RWPE2 (cell line): ENCODE measurements at regions not wholly inside any gene's neighbourhood (a gene's known extent, or its start where the extent isn't known, plus 50 kb on each side); places are given as distances from the start of the nearest gene placed in this dataset.

Source experiments
- ATAC-seq: fragments of 200-7000 bp; cut with Tn5 transposase; 3 replicates; pipeline ENCODE4 v1.9.1; 2021; ENCODE audit warnings: low read depth
- DNase-seq: peaks from one replicate; pipeline ENCODE4 v3.0.0-alpha.2; 2020; ENCODE audit warnings: low spot score
- H3K27ac ChIP-seq: fragments of 450-650 bp; 2 replicates; pipeline ENCODE4 v1.5.1; 2017; ENCODE audit warnings: mild to moderate bottlenecking; ENCODE audit not compliant: poor library complexity, severe bottlenecking
- H3K27me3 ChIP-seq: fragments of 250-450 bp; sonication (Bioruptor Pico); 2 replicates; pipeline ENCODE4 v1.5.1; 2021; ENCODE audit warnings: mild to moderate bottlenecking, moderate library complexity; ENCODE audit not compliant: insufficient read depth, poor library complexity, severe bottlenecking
- H3K36me3 ChIP-seq: fragments of 250-450 bp; sonication (Bioruptor Pico); 2 replicates; pipeline ENCODE4 v1.5.1; 2020; ENCODE audit warnings: low read depth, mild to moderate bottlenecking, moderate library complexity
- H3K4me1 ChIP-seq: fragments of 250-450 bp; sonication (Bioruptor Pico); 2 replicates; pipeline ENCODE4 v1.5.1; 2021; ENCODE audit warnings: mild to moderate bottlenecking, moderate library complexity; ENCODE audit not compliant: insufficient read depth, poor library complexity, severe bottlenecking
- H3K4me3 ChIP-seq: fragments of 250-450 bp; sonication (Bioruptor Pico); 2 replicates; pipeline ENCODE4 v1.5.1; 2021; ENCODE audit warnings: mild to moderate bottlenecking, moderate library complexity; ENCODE audit not compliant: severe bottlenecking
- H3K9me3 ChIP-seq: fragments of 250-450 bp; sonication (Bioruptor Pico); 2 replicates; pipeline ENCODE4 v1.5.1; 2021; ENCODE audit warnings: mild to moderate bottlenecking, moderate library complexity; ENCODE audit not compliant: severe bottlenecking
- TF ChIP-seq, protein P1 (sequence below): fragments of 450-650 bp; IDR thresholded peaks from one replicate; pipeline ENCODE4 v1.5.1; 2017; ENCODE audit warnings: mild to moderate bottlenecking, moderate library complexity; ENCODE audit not compliant: poor library complexity, severe bottlenecking

DNA sequence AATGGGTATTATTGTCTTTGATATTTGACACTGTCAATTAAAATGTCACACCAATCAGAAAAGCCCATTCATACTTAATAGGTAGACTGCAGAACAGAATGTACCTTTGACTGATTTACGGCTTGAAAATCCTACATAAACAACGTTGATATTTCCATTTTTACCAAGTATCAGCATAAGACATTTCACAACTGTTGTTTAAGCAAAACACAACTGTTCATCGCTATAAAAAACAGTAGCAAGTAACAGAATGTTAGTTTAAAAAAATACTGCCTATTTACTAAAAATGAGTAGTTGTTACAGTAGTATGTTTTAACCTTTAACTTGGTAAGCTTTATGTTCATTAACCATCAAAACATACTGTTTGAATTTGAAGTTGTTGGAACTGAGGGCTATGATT, 1096.6 kb downstream of the PCDH17 start:
- Histone ChIP-seq H3K27ac (no peak overlapping the region), H3K4me1 (no peaks in the 10 kb centered on the region), H3K9me3 (no peaks in the 10 kb centered on the region), H3K27me3 (peaks cover 21% of the 10 kb centered on the region), H3K4me3 (no peak overlapping the region), H3K36me3 (no peaks in the 10 kb centered on the region)
- DNase-seq (no peak), ATAC-seq (no peak)
- TF ChIP-seq, protein P1, sequence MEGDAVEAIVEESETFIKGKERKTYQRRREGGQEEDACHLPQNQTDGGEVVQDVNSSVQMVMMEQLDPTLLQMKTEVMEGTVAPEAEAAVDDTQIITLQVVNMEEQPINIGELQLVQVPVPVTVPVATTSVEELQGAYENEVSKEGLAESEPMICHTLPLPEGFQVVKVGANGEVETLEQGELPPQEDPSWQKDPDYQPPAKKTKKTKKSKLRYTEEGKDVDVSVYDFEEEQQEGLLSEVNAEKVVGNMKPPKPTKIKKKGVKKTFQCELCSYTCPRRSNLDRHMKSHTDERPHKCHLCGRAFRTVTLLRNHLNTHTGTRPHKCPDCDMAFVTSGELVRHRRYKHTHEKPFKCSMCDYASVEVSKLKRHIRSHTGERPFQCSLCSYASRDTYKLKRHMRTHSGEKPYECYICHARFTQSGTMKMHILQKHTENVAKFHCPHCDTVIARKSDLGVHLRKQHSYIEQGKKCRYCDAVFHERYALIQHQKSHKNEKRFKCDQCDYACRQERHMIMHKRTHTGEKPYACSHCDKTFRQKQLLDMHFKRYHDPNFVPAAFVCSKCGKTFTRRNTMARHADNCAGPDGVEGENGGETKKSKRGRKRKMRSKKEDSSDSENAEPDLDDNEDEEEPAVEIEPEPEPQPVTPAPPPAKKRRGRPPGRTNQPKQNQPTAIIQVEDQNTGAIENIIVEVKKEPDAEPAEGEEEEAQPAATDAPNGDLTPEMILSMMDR = no peak

DNA sequence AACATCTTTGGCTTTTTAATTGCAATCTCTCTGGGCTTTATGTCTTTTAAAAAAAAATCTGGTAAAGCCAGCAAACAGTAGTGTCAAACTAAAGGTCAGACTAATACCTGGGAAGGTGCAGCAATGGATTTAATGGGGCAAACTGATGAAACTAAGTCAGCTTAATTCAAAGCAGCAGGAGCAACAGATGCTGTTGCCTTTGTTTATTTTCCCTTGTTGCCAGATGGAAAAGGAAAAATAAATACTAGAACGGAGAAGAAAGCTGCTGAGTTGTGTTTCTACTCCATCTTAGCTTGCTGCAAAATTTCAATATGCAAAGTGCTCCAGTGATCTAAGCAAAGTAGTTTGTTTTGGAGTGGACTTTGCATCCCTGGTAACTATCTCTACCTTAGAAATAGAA, 1097.8 kb downstream of the PCDH17 start:
- no peak overlapping the region for H3K27ac ChIP-seq
- peaks cover 21% of the 10 kb centered on the region for H3K27me3 ChIP-seq
- no peaks in the 10 kb centered on the region for H3K4me1 ChIP-seq
- no peaks in the 10 kb centered on the region for H3K9me3 ChIP-seq
- no peak overlapping the region for H3K4me3 ChIP-seq
- TF ChIP-seq, protein P1 = no peak
- no peaks in the 10 kb centered on the region for H3K36me3 ChIP-seq
- DNase-seq (no peak), ATAC-seq (no peak)

DNA sequence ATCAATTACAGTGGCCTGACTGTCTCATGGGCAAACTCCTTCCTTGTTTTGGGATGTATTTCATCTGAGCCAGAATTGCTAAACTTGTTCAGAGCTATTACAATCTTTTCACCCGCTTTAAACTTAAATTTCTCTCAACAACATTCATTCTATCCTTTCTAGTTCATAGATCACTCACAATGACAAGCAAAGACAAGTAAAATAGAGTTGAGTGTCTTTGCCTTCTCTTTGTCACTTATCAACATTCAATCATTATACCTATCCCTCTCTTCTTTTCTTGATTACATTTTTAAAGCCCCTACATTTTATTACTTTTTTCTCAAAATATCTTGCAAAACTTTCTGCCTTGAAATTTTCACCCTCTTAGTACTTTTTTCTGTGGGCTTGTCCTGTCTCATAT, 1113.1 kb downstream of the PCDH17 start:
- H3K36me3 ChIP-seq = no peaks in the 10 kb centered on the region
- H3K27ac ChIP-seq = no peak overlapping the region
- ATAC-seq = no peak
- H3K9me3 ChIP-seq = no peaks in the 10 kb centered on the region
- TF ChIP-seq, protein P1 = no peak
- H3K4me3 ChIP-seq = no peak overlapping the region
- no peaks in the 10 kb centered on the region for H3K27me3 ChIP-seq
- H3K4me1 ChIP-seq = no peaks in the 10 kb centered on the region
- no peak for DNase-seq

DNA sequence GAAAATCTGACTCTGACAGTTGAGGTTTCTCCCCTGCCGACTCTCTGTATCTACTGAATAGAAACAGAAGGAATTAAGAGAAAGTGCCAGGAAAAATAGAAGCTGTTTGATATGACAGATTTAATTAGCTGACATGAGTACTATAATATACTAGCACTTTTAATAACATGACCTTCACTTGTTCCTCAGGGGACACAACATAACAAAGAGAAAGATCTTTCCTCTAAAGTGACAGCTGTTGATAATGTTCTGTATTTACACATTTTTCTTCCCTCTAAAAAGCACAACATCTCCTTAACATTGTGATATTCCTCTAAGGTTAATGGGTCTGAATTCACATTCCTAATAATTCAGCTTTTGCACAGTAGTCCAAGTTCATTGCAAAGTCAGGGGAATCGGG, 1136.0 kb downstream of the PCDH17 start:
- Histone ChIP-seq H3K27ac (no peak overlapping the region), H3K9me3 (no peaks in the 10 kb centered on the region), H3K4me3 (no peak overlapping the region), H3K4me1 (no peaks in the 10 kb centered on the region), H3K27me3 (no peaks in the 10 kb centered on the region), H3K36me3 (no peaks in the 10 kb centered on the region)
- DNase-seq (no peak), ATAC-seq (no peak)
- TF ChIP-seq, protein P1 = no peak

DNA sequence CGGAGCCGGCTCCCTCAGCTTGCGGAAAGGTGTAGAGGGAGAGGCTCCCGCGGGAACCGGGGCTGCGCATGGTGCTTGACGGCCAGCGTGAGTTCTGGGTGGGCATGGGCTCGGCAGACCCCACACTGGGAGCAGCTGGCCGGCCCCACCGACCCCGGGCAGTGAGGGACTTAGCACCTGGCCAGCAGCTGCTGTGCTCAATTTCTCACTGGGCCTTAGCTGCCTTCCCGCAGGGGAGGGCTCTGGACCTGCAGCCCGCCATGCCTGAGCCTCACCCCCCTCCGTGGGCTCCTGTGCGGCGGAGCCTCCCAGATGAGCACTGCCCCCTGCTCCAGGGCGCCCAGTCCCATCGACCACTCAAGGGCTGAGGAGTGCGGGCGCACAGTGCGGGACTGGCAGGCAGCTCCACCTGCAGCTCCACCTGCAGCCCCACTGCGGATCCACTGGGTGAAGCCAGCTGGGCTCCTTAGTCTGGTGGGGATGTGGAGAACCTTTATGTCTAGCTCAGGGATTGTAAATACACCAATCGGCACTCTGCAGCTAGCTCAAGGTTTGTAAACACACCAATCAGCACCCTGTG, 1141.8 kb downstream of the PCDH17 start:
- Histone ChIP-seq H3K27ac (no peak overlapping the region), H3K9me3 (no peaks in the 10 kb centered on the region), H3K27me3 (no peaks in the 10 kb centered on the region), H3K4me1 (no peaks in the 10 kb centered on the region), H3K36me3 (no peaks in the 10 kb centered on the region), H3K4me3 (no peak overlapping the region)
- ATAC-seq = no peak
- no peak for DNase-seq
- TF ChIP-seq, protein P1 = no peak
